ENCODE measurements at regions not wholly inside any gene's neighbourhood (a gene's known extent, or its start where the extent isn't known, plus 50 kb on each side); places are given as distances from the start of the nearest gene placed in this dataset.

- DNase-seq (ENCODE audit: low spot score in 2 of 2), result no peak
- no peaks in the 10 kb centered on the region for H3K36me3 ChIP-seq
- intact Hi-C loops (cut with DNase I), result no loop called here
- TF ChIP-seq, protein P1, sequence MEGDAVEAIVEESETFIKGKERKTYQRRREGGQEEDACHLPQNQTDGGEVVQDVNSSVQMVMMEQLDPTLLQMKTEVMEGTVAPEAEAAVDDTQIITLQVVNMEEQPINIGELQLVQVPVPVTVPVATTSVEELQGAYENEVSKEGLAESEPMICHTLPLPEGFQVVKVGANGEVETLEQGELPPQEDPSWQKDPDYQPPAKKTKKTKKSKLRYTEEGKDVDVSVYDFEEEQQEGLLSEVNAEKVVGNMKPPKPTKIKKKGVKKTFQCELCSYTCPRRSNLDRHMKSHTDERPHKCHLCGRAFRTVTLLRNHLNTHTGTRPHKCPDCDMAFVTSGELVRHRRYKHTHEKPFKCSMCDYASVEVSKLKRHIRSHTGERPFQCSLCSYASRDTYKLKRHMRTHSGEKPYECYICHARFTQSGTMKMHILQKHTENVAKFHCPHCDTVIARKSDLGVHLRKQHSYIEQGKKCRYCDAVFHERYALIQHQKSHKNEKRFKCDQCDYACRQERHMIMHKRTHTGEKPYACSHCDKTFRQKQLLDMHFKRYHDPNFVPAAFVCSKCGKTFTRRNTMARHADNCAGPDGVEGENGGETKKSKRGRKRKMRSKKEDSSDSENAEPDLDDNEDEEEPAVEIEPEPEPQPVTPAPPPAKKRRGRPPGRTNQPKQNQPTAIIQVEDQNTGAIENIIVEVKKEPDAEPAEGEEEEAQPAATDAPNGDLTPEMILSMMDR (IDR thresholded peaks at IDR 0.05), result no peak
- H3K27me3 ChIP-seq, result no peaks in the 10 kb centered on the region
- no peak overlapping the region for H3K27ac ChIP-seq
- no peak overlapping the region for H3K4me3 ChIP-seq
- no peaks in the 10 kb centered on the region for H3K9me3 ChIP-seq
- no peaks in the 10 kb centered on the region for H3K4me1 ChIP-seq
Measured at GRCh38 chr13:47281991-47282390, 385.1 kb upstream of the HTR2A start.

DNA sequence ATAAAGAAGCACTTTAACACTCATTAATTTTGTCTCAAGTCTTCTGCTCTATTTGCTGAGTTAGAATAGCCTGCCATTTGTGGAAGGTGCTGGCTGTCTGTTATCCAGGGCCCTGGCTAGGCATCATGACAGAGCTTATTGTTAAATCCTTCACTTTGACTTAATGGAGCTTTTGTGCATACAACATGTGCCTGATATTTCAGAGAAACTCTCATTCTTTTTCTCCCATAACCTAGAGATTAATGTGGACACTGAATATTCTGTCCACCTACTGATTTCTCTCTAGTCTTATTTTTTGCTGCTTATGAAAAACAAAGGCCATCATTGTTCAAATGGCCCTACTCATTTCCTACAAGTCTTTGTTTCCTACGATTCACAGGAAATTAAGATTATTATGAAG is 383.1 kb upstream of the HTR2A start:
- Histone ChIP-seq H3K27me3 (no peaks in the 10 kb centered on the region), H3K36me3 (no peaks in the 10 kb centered on the region), H3K4me3 (no peak overlapping the region), H3K27ac (no peak overlapping the region), H3K9me3 (no peaks in the 10 kb centered on the region), H3K4me1 (no peaks in the 10 kb centered on the region)
- TF ChIP-seq, protein P1 (IDR thresholded peaks at IDR 0.05), result no peak
- intact Hi-C loops (cut with DNase I), result no loop called here
- DNase-seq (ENCODE audit: low spot score in 2 of 2), result no peak

- no peak overlapping the region for H3K27ac ChIP-seq
- DNase-seq (ENCODE audit: low spot score in 2 of 2), result no peak
- no peaks in the 10 kb centered on the region for H3K27me3 ChIP-seq
- no peaks in the 10 kb centered on the region for H3K36me3 ChIP-seq
- no peaks in the 10 kb centered on the region for H3K4me1 ChIP-seq
- no peak overlapping the region for H3K4me3 ChIP-seq
- H3K9me3 ChIP-seq, result no peaks in the 10 kb centered on the region
- TF ChIP-seq, protein P1 (IDR thresholded peaks at IDR 0.05), result no peak
- intact Hi-C loops (cut with DNase I), result no loop called here
Measured at GRCh38 chr13:47277774-47278173, 380.9 kb upstream of the HTR2A start.

- H3K27ac ChIP-seq, result no peak overlapping the region
- H3K9me3 ChIP-seq, result no peaks in the 10 kb centered on the region
- no peaks in the 10 kb centered on the region for H3K4me1 ChIP-seq
- DNase-seq (ENCODE audit: low spot score in 2 of 2), result no peak
- no peaks in the 10 kb centered on the region for H3K27me3 ChIP-seq
- TF ChIP-seq, protein P1 (IDR thresholded peaks at IDR 0.05), result no peak
- intact Hi-C loops (cut with DNase I), result no loop called here
- H3K36me3 ChIP-seq, result no peaks in the 10 kb centered on the region
- no peak overlapping the region for H3K4me3 ChIP-seq
Measured at GRCh38 chr13:47268270-47268669, 371.4 kb upstream of the HTR2A start.

- Histone ChIP-seq H3K27me3 (no peaks in the 10 kb centered on the region), H3K4me1 (no peaks in the 10 kb centered on the region), H3K36me3 (no peaks in the 10 kb centered on the region), H3K9me3 (no peaks in the 10 kb centered on the region), H3K27ac (no peak overlapping the region), H3K4me3 (no peak overlapping the region)
- DNase-seq (ENCODE audit: low spot score in 2 of 2), result no peak
- TF ChIP-seq, protein P1 (IDR thresholded peaks at IDR 0.05), result no peak
- intact Hi-C loops (cut with DNase I), result no loop called here
Measured at GRCh38 chr13:47258384-47258783, 361.5 kb upstream of the HTR2A start.

DNA sequence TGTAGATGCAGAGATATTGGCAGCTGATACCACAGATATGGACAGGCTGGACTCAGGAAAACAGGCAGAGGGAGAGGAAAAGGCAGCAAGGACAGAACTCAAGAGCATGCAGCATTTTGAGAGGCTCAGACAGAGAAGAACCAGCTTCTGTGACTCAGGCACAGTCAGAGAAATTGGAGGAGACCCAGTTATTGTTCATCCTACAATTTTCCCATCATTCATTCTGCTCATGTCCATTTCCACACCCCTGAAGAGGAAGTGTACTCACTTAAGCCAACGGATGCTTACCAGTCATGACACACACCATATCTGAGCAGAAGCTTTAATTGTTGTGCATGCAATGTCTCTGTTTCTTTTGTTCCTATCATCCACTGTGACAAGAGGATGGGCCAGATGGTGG is 359.8 kb upstream of the HTR2A start:
- no peak overlapping the region for H3K4me3 ChIP-seq
- no peak overlapping the region for H3K27ac ChIP-seq
- DNase-seq (ENCODE audit: low spot score in 2 of 2), result no peak
- intact Hi-C loops (cut with DNase I), result no loop called here
- H3K9me3 ChIP-seq, result no peaks in the 10 kb centered on the region
- H3K27me3 ChIP-seq, result no peaks in the 10 kb centered on the region
- peaks cover 0 to 8% of the 10 kb centered on the region in 2 donors for H3K4me1 ChIP-seq
- H3K36me3 ChIP-seq, result no peaks in the 10 kb centered on the region
- TF ChIP-seq, protein P1 (IDR thresholded peaks at IDR 0.05), result no peak
